Loucy (cell line): ENCODE measurements at regions not wholly inside any gene's neighbourhood (a gene's known extent, or its start where the extent isn't known, plus 50 kb on each side); places are given as distances from the start of the nearest gene placed in this dataset.

ENCODE experiments used
- EZH2phosphoT487 ChIP-seq: fragments of 200-600 bp; IDR thresholded peaks from 2 replicates; pipeline ENCODE4 v1.6.1; 2018; ENCODE audit warnings: antibody characterized with exemption, mild to moderate bottlenecking, moderate library complexity, borderline replicate concordance
- TF ChIP-seq, protein P1 (sequence below): fragments of 200-600 bp; sonication (generic); conservative IDR thresholded peaks from 2 replicates; pipeline ENCODE4 v1.5.1; 2014; ENCODE audit warnings: mild to moderate bottlenecking, antibody characterized with exemption, low read length

DNA sequence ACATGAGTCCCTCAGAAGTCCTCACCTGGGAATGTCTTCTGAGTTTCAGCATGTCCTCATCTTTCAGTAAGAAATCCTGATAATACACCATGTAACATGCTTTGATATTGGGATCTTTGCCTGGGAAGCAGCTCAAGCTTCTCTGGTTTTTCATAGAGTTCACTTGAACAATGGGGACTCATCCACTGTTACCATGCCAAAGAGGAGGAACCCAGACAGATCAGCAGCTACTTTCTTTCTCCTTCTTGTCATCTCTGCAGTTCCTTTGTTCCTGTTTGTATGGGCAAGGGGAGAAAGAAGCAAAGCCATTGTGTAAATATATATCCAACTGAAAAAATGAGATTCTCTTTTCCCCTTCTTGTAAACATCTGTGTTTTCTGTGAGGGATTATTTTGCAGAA, 450.6 kb upstream of the HS3ST5 start:
- TF ChIP-seq, protein P1, sequence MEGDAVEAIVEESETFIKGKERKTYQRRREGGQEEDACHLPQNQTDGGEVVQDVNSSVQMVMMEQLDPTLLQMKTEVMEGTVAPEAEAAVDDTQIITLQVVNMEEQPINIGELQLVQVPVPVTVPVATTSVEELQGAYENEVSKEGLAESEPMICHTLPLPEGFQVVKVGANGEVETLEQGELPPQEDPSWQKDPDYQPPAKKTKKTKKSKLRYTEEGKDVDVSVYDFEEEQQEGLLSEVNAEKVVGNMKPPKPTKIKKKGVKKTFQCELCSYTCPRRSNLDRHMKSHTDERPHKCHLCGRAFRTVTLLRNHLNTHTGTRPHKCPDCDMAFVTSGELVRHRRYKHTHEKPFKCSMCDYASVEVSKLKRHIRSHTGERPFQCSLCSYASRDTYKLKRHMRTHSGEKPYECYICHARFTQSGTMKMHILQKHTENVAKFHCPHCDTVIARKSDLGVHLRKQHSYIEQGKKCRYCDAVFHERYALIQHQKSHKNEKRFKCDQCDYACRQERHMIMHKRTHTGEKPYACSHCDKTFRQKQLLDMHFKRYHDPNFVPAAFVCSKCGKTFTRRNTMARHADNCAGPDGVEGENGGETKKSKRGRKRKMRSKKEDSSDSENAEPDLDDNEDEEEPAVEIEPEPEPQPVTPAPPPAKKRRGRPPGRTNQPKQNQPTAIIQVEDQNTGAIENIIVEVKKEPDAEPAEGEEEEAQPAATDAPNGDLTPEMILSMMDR: no peak
- no peak for TF ChIP-seq EZH2phosphoT487
